Spleen (tissue), 7 donors: ENCODE measurements at regions not wholly inside any gene's neighbourhood (a gene's known extent, or its start where the extent isn't known, plus 50 kb on each side); places are given as distances from the start of the nearest gene placed in this dataset.

Experiments used
- POLR2A ChIP-seq, 3 donors: fragments of 450-650 bp; IDR thresholded peaks; one replicate each; pipeline ENCODE4 v1.5.1; 2017; ENCODE audit warnings: antibody characterized with exemption in 3 of 3, mild to moderate bottlenecking in 1 of 3
- POLR2AphosphoS5 ChIP-seq, 3 donors: sonication (generic); formaldehyde crosslinking; IDR thresholded peaks; one replicate each; pipeline ENCODE4 v1.5.1; 2017; ENCODE audit warnings: antibody characterized with exemption in 3 of 3
- TF ChIP-seq, protein P1 (sequence below), 11 experiments: fragments of 200-600 bp in 7 of 11; fragments of 450-650 bp in 4 of 11; sonication (generic) in 4 of 11; IDR thresholded peaks in 8 of 11; conservative IDR thresholded peaks in 3 of 11; 1 replicate in 7 of 11; 2 replicates in 4 of 11; pipeline versions ENCODE4 v1.4.0 to v1.8.0; 2016 to 2021; ENCODE audit warnings: antibody characterized with exemption in 11 of 11, inconsistent platforms in 4 of 11, mild to moderate bottlenecking in 1 of 11
- donor health status: DM: no; HTN: no; CAD: no; lungs with moderate emphysema.
- donor health status: DM: no; HTN: no; CAD: no.
- donor health status: DM: no; HTN: no; CAD: no.

DNA sequence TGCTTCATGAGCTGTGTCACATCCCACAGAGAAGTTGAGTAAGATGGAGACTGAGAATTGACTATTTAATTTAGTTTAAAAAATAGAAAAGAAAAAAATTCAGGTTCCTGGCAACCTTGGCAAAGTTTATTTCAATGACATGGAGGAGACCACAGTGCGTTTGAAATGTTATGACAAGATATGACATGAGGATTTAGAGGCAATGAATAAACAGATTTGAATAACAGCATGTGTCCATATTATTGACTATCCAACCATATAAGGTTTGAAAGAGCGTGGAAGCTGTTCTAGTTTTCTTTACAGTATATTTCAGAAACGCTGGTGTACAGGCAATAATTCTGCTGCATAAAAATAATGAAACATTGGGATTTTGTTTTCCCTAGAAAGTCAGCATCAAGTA is 303.9 kb downstream of the SMOC2 start:
- TF ChIP-seq POLR2A (IDR thresholded peaks at IDR 0.05): no peak
- TF ChIP-seq, protein P1, sequence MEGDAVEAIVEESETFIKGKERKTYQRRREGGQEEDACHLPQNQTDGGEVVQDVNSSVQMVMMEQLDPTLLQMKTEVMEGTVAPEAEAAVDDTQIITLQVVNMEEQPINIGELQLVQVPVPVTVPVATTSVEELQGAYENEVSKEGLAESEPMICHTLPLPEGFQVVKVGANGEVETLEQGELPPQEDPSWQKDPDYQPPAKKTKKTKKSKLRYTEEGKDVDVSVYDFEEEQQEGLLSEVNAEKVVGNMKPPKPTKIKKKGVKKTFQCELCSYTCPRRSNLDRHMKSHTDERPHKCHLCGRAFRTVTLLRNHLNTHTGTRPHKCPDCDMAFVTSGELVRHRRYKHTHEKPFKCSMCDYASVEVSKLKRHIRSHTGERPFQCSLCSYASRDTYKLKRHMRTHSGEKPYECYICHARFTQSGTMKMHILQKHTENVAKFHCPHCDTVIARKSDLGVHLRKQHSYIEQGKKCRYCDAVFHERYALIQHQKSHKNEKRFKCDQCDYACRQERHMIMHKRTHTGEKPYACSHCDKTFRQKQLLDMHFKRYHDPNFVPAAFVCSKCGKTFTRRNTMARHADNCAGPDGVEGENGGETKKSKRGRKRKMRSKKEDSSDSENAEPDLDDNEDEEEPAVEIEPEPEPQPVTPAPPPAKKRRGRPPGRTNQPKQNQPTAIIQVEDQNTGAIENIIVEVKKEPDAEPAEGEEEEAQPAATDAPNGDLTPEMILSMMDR (IDR thresholded peaks at IDR 0.05 in 8 of 11, conservative IDR thresholded peaks at IDR 0.05 in 3 of 11): no peak
- no peak for TF ChIP-seq POLR2AphosphoS5 (IDR thresholded peaks at IDR 0.05)
